ENCODE measurements at regions not wholly inside any gene's neighbourhood (a gene's known extent, or its start where the extent isn't known, plus 50 kb on each side); places are given as distances from the start of the nearest gene placed in this dataset.

DNA sequence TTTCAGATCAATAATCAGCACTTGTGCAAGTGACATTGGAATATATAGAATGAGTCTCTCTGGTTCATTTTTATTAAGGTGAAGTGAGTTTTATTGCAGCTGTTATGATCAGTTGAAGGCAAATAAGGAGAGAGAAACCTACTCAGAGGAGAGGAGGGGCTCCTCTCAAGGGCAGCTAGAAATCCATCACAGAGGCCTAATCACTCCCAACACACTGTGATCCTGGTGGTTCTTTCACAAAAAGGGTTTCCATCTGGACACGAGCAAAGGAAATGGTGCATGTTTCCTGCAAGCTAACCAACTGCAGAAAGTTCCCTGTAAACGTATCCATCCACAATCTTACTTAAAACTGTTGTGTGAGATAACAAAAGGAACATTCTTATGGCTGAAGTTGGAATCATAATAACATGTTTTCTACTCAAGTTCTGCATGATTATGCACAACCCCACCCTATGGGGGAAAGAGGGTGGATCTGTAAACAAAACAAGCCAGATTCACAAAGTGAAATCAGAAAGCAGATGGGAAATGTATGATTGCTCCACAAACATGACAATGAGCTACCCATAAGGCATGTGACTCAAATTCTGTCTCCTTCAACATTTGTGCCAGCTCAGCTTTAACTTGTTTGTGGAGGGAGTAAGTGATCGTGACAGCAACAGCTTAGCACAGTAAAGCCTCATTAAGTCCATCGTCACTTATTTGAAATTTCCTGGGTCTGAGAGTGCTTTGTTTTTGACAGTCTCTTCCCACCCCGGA is 141.2 kb upstream of the ST6GALNAC5 start:
- TF ChIP-seq, protein P1, sequence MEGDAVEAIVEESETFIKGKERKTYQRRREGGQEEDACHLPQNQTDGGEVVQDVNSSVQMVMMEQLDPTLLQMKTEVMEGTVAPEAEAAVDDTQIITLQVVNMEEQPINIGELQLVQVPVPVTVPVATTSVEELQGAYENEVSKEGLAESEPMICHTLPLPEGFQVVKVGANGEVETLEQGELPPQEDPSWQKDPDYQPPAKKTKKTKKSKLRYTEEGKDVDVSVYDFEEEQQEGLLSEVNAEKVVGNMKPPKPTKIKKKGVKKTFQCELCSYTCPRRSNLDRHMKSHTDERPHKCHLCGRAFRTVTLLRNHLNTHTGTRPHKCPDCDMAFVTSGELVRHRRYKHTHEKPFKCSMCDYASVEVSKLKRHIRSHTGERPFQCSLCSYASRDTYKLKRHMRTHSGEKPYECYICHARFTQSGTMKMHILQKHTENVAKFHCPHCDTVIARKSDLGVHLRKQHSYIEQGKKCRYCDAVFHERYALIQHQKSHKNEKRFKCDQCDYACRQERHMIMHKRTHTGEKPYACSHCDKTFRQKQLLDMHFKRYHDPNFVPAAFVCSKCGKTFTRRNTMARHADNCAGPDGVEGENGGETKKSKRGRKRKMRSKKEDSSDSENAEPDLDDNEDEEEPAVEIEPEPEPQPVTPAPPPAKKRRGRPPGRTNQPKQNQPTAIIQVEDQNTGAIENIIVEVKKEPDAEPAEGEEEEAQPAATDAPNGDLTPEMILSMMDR (IDR thresholded peaks at IDR 0.05): no peak
- TF ChIP-seq POLR2A (IDR thresholded peaks at IDR 0.05) (no peak), EP300 (IDR thresholded peaks at IDR 0.05) (no peak)
